HPDE6-E6E7 (cell line): ENCODE measurements at regions not wholly inside any gene's neighbourhood (a gene's known extent, or its start where the extent isn't known, plus 50 kb on each side); places are given as distances from the start of the nearest gene placed in this dataset.
"Not testable (repeated sequence)": the region's sequence is repeated elsewhere in the genome, so short reads cannot be mapped to it uniquely, and the experiment has no call there.

Experiments used
- DNase-seq: peaks from one replicate; pipeline ENCODE4 v3.0.0; 2011; ENCODE audit warnings: missing footprints; ENCODE audit errors: extremely low spot score

DNA sequence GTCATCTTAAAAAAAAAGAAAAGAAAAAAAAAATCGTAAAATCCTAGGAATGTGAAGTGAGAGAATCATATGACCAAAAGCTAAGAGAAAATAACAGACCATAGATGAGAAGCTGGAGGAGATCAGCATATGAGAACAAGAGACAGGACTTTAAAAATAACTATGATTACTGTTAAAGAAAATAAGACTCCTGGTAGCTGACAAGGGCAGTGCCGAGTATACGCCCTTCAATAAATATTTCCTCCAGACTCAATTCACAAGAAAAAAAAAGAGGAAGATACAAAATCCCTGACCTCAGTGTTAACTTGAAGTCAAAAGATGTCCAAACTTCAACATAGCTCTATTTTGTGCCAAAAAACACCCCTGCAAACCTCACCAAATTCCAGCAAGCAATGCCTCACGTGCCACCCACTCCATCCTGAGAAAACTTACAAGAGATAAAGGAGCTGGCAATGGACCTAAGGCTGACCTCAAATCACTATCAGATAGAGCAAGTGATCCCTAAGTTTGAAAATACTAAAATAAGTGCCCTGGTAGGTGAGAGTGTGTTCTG is 817.2 kb downstream of the SOCS6 start:
- no peak for DNase-seq

GRCh38 chr18:71105078-71105819 is 816.4 kb downstream of the SOCS6 start:
- DNase-seq, result no peak

- DNase-seq, result no peak
Observed at GRCh38 chr18:71079606-71080005, 790.8 kb downstream of the SOCS6 start.

- no peak for DNase-seq
Observed at GRCh38 chr18:71077451-71077850, 788.6 kb downstream of the SOCS6 start.

DNA sequence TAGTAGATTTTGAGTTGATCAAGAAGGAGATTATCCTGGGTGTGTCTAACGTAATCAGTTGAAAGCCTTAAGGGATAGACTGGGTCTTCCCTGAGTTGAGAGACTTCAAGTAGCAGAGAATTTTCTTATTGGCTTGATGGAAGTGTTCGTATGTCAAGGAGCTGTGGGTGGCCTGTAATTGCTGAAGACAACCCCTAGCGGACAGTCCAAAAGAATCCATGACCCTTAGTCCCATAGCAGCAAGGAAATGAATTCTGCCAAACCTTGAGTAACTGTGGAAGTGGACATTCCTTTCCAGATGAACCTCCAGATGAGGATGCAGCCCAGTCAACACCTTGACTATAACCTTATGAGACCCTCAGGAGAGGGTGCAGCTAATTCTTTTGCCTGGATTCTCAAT is 786.3 kb downstream of the SOCS6 start:
- no peak for DNase-seq

DNA sequence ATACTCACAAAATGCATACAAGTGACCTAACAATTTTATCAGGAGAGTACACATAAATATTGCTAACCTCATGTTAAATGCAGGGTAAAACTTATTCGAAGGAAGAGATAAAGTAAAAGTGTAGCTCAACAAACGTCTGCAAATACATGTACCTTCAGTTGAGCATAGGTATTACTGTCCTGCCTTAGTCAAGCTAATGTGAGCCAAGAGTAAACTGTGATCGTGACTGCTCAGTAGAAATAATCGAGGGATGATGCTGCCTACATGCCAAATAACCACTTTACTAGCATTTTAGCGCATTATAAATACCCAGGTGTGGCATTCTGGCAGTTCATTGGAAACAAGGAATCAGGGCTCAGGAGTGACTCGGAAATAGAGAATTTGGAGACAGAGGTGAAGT is 779.5 kb downstream of the SOCS6 start:
- DNase-seq, result no peak

DNA sequence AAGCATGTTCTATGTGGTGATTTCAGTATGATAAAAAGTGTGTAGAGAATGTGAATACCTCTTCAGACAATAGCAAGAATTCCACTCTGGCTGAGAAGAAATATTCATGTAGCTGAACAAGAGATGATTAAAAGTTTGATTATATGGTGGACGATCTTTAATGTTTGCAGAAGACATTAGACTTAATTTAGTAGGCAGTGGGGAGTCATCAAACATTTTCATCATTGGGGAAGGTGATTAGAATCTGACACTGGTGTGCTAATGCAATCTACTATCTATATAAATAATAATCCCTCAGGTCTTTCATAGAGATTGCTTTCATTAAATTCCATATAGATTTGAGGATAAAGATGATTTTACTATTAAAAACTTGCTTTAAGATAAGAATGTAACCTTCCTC is 761.0 kb downstream of the SOCS6 start:
- DNase-seq, result no peak

DNA sequence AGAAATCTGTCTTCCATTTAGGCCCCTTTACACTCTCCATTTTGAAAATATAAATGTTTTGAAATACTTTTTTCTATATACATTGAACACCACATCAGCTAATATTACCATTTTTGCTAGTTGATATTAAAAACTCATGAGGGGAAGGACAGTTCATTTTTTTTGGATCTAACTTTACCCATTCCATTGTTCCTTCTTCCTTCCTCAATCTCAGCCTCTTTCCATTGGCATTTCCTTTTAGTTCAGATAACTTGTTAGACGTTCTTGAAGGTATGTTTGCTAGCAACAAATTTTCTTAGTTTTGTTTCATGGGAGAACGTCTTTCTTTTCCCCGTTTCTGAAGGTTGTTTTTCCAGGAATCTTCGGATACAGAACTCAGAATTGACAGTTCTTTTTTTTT is 759.0 kb downstream of the SOCS6 start:
- no peak for DNase-seq

- no peak for DNase-seq
Observed at GRCh38 chr18:71045331-71046065, 756.7 kb downstream of the SOCS6 start.

DNA sequence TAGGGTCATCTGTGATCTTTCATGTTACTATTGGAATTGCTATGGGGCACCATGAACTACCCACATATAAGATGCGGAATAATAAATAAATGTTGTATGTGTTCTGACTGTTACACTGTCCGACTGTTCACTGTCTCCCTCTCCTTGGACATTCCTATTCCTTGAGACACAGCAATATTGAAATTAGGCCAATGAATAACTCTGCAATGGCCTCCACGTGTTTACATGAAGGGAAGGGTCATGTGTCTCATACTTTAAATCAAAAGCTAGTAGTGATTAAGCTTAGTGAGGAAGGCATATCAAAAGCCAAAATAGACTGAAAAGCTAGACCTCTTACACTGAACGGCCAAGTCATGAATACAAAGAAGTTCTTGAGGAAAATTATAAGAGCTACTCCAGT is 751.3 kb downstream of the SOCS6 start:
- no peak for DNase-seq

GRCh38 chr18:71038196-71038595 is 749.4 kb downstream of the SOCS6 start:
- DNase-seq, result no peak

DNA sequence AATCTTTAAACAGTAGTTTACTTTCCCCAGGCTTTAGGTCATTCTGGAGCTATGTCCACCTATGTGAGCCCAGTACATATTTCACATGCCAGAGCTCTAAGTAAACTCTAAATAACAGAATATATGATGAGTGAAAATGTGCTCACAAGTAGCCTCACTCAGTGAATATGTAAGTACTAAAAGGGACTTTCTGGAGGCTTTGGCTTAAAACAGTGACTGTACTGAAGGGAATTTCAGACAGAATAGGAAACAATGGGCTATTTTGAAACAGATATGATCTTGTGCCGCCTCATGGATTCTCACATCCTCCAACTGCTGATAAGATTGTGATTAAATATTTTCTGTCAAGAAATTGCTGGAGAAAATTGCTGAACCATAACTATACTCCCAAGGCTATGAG is 747.9 kb downstream of the SOCS6 start:
- DNase-seq, result no peak

- not testable (repeated sequence) for DNase-seq
Observed at GRCh38 chr18:71031296-71032191, 742.7 kb downstream of the SOCS6 start.

DNA sequence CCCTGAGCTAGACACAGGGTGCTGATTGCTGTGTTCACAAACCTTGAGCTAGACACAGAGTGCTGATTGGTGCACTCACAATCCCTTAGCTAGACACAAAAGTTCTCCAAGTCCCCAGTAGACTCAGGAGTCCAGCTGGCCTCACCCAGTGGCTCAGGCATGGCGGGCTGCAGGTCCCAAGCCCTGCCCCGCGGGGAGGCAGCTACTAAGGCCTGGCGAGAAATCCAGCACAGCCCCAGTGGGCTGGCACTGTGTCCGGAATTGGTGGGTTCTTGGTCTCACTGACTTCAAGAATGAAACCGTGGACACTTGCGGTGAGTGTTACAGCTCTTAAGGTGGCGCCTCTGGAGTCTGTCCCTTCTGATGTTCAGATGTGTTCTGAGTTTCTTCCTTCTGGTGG is 741.2 kb downstream of the SOCS6 start:
- not testable (repeated sequence) for DNase-seq

DNA sequence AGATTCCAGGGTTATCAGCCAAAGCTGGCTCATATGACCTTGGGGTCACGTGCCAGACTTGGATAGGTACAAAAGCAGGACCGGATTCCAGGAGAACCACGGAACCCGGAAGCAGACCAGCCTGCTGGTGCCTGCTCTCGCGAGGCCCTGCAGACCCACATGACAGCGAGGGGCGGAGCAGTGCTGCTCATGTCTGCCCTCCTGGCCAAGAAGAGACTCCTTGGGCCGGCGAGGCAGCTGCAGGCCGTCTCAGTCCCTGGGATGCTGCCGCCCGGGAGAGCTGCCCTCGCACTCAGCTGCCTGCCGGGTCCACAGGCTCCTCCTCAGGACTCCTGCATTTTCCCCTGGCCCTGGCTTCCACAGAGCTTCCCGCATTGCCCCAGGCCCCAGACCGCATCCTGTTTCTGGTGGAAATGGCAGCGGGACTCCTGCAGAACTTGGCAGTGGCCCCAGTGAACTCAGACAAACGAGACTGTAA is 739.5 kb downstream of the SOCS6 start:
- no peak for DNase-seq

DNA sequence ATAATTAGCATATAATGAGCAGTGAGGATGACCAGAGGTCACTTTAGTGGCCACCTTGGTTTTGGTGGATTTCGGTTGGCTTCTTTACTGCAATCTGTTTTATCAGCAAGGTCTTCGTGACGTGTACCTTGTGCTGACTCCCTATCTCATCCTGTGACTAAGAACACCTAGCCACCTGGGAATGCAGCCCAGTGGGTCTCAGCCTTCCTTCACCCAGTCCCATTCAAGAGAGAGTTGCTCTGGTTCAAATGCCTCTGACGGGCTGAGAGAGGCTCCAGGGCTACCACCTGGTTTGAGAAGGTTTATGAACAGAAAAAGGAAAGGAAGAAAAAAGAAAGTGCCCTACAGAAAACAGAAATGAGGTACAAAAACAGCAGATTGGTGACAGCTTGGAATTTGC is 738.7 kb downstream of the SOCS6 start:
- peak; percentile 33 for DNase-seq

DNA sequence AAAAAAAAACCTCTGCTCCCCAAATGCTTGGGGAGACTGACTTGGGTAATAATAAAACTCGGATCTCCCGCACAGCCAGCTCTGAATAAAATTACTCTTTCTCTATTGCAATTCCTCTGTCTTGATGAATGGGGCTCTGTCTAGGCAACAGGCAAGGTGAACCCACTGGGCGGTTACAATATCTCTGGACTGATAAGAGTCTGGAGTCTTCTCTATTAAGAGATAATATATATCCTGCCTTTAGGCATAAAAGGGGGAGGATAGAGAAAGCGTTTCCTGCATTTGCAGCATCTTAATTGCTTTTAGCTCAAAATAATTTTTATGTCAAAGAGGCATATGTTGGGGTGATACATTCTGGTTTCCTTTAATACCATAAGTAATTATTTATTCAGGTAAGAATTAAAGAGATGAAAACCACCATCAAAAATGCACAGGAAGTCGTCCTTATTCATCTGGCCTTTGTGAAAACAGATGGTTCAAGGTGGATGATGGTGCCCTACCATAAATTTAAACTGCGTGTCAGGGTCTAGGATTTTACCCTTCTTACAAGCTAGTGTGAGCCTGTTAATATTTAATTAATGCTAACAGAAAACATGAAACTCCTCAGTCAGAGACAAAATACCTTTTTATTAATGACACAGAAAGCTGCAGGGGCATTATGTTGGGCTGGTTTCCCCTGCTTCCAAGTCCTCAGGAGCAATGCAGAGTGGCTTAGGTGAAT is 736.8 kb downstream of the SOCS6 start:
- no peak for DNase-seq

DNA sequence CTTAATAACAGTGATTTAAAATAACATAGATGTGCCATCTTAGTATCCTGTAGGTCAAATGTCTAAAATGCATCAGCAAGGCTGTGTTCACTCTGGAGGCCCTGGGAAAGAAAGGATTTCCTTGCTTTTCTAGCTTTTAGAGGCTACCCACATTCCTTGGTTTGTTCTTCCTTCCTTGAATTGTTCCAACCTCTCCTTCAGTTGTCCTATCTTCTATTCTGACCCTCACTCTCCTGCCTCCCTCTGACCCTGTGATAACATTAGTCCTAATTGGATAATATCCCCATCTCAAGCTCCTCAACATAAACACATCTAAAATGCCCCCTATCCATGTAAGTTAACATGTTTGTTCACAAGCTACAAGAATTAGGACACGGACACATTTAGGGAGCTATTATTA is 733.5 kb downstream of the SOCS6 start:
- no peak for DNase-seq

- DNase-seq, result no peak
Observed at GRCh38 chr18:71021030-71021362, 732.2 kb downstream of the SOCS6 start.

DNA sequence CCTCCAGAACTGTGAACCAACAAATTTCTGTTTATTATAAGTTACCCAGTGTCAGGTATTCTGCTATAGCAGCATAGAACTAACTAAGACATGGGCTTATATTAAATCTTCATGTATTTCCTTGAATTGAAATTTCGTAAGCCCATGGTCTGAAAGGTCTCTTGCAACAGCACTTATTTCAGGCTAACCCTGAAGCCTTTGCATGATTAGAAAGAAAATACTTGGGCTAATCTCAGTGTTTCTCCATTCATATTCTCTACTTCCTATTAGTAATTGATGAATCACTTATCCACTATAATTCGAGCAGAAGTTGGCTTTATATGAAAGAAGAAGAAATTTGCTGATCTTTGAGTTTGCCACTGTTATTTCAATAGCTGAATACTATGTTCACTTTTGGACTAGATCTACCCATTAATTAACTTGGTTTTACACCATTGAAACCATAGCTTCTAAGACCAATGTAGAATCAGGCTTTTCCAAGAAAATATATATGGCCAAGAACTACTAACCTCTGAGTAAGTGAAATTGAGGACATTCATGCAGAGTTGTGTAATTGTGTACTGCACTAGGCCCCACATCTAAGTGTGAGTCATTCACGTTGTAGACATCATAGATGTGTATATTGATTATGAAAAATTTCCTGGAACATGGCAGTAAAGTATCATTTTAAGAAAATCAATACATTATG is 731.6 kb downstream of the SOCS6 start:
- peak; percentile 23 for DNase-seq

DNA sequence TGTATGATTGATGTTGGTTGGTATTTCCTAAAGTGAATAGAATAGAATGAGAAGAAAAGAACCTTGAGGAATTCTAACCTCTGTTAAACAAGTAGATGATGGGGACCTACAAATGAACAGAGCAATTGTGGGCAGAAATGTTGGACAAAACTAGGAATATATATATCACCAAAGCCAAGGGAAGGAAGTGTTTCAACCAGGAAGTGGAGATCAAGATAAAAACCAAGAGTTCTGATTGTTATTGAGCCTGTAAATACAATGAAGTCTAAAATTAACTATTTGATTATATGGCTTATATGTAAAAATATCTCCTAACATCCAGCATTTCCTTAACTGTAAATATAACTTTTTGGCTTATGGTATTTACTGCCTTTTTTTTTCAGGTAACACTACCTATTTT is 730.0 kb downstream of the SOCS6 start:
- DNase-seq, result no peak
